Right renal pelvis (tissue), 4 donors: ENCODE measurements at regions not wholly inside any gene's neighbourhood (a gene's known extent, or its start where the extent isn't known, plus 50 kb on each side); places are given as distances from the start of the nearest gene placed in this dataset.
"Not testable (repeated sequence)": the region's sequence is repeated elsewhere in the genome, so short reads cannot be mapped to it uniquely, and the experiment has no call there.

ENCODE experiments used
- DNase-seq, 4 donors: peaks; one replicate each; pipeline ENCODE4 v3.0.0-alpha.2; 2013; ENCODE audit warnings: low read depth in 4 of 4, low spot score in 3 of 4, missing footprints in 1 of 4

DNA sequence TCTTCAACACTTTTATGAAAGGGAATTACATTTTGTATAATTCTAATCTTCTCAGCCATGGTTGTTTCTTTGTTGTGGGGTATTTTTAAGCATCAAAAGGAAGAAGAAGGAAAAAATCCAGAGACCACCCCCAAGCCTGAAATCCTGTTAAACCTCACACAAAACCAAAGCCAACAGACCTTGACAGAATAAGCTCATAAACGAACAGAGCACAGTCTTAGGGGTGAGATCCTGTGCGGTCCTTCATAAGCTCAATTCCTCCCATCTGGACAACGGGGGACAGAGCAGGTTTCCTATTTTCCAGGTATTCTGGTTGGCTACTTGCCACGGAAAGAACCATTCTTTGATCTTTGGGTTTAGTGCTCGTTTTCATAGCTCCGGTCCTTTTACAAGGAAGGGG is 151.3 kb upstream of the SULF2 start:
- DNase-seq = no peak

DNA sequence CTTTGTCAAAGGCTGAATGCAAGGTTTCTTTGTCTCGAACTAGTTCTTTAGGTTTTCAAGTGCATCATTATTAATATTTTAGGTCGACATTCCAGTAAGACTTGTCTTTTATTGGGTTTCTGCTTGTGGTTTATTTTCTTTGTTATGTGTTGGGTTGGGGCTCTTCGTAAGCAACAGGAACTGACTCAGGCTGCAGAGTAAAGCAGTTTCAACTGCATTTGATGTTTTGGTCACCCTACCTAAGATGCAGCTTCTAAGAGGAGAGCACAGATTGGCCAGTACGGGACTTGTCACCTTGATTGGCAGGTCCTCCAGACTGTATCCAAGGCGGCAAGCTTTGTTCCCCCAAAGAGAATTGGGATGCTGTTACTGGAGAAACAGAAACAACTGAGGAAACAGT is 149.5 kb upstream of the SULF2 start:
- no peak for DNase-seq

DNA sequence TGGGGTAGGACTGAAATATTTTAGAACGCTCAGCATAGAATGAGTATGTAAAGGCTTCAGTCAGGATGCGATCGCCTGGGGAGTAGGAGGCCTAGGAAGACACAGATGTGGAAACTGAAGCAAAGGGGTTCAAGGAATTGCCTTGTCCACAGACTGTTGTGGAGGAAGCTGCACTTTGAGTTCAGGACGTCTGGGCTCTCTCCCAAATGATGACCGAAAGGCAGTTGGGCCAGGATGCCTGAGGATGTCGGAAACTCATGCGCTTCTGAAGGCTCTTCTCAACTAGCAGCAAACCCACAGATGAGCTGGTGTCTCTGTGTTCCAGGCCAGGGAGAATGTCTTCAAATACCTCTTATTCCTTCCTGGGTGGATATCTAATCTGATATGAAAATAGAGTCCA is 146.2 kb upstream of the SULF2 start:
- DNase-seq = no peak

DNA sequence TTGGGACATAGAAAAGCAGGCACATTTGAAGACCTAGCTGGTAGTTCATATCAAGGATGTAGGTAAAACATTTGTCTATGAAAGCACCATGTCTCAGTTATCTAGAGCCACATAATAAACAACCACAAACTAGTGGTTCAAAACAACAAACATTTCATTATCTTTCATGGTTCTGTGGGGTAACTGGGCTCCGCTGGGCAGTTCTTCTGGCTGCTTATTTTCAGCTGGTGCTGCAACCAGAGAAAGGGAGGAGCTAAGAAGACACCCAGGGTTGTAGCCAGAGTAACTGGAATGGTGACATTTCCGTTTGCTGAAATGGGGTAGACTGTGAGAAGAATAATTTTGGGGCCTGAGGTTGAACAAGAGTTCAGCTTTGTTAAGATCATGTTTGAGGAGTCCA is 145.7 kb upstream of the SULF2 start:
- DNase-seq = no peak

DNA sequence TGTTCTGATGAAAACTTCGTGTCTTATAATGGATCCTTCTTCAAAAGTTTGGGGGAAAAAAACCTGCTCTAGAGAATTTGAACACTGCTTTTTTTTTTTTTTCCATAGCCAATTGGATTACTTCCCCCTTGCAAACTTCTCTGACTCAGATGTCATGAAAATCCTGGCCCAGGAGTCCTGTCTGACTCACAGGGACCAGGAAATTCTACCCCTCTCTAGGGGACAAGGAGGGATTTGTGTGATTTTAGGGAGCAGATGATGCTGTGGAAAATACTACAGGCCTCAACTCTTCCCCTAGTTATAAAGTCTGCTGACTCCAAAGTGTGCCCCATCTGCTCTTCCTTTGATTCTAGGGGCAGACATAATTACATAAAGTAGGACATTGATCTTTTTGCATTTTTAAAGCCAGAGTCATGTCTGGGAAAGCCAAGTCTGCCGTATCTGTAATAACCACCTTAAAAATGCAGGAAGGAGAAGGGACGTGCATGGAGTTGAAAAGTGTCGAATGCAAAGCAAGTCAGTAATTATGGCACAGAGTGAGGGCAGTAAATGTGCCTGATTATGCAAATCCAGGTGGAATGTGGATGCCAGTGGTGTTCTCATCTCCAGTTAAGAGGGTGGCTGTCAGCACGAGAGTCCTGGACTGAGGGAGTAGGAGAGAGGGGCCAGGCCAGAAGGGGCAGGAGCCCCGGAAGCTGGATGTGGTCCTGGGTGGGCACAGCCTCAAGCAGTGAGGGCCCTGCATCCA is 144.3 kb upstream of the SULF2 start:
- DNase-seq = no peak

DNA sequence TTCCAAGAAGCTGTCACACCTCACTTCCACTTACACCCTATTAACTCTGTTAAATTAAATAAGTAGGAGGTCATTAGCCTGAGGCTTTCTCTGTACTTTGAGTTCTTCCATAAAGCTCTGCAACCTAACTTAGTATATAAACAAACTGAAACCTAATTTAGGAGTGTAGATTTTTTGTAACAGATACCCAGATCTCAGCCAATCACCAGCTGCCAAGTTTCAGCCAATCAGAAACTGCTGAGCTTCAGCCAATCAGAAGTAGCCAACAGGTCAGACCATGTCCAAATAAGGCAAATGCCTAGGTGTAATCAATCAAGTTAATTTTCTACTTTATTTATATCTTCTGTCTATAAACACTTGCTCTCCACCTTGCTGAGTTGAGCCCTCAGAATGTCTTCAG is 142.7 kb upstream of the SULF2 start:
- no peak for DNase-seq

DNA sequence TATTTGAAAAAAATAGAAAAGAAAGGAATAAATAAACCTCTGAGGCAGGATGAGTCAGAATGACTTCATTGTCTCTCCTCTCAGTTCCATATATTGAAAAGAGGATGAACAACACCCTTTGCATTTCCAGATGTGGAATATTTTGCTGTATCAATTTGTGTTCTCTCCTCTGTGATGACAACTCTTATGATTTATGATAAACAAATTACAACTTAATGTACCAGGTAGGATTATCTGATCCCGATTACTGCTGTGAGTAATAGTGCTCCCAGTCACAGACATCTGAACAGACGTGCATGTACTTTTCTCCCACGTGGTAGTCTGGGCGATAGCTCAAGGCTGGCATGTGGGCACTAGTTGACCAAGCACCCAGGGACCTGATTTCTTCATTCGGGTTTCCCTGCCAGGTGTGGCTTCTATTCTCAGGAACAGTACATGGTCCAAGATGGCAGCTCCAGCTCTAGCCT is 142.1 kb upstream of the SULF2 start:
- DNase-seq = no peak

DNA sequence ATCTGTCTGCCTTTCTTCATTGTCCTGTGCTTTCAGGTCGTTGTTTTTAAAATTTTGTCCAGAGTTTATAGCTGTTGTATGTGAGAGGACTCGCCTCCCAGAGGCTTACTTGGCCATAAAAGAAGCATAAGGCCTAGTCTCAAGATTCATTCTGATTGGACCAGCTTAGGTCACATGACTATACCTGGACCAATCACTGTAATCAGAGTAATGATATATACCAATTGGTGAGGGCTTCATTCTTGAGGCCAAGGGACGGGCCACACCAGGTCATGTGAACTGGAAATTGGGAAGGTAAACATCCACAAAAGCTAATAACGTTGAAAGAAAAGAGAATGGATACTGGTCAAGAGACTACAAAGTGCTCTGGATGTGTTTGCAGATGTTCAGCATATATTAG is 141.4 kb upstream of the SULF2 start:
- DNase-seq = no peak

DNA sequence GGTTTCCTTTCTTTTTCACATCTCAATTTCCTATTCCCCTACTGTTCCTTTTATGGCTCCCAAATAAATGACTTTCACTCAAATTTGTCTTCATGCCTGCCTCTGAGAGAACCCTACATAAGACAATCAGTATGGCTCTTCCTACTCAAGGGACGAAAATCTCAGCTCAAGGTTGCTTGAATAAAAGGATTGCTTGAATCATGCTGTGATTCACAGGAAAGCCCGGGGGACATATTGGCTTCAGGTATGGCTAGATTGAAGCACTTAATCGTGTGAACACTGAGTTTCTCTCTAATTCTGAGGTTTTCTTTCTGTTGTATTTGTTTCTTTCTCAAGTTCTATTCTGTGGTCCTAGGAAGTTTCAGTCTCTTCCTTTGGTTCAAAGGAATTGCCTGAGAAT is 140.3 kb upstream of the SULF2 start:
- no peak for DNase-seq

DNA sequence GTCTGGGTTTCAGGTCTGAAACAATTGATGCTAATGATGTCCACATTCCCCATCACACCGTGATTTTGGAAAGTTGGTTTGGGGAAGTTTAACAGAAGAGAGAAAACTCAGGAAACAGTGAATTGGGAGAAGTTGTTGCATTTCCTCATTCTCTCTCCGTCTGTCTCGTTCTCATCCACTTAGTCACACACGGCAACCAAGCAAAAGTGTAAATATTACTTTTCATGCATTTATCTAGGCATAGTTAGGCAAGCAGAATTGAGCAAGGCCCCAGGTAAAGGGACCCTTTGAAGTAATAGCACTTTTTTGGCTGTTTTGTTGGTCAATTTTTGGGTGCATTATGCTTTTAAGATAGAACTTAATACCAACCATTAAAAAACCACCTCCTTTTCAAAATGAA is 137.0 kb upstream of the SULF2 start:
- DNase-seq = no peak

DNA sequence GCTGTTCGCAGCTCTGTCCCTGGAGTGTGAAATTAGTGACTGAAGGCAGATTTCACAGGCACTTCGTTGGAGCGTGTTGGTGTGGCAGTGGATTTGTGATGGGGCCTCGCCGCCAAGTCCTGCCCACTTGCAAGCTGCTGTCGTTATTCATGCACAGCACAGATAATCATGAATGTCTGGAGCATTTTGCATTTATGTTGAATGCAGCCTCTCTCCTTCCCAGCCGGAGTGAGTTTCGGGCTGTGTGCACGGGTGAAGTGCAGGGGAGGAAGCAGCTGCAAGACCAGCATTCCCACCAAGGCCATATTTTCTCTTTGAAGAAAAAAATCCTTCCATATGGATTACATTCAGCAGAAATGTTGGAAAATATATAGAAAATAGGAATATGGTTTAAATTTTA is 136.5 kb upstream of the SULF2 start:
- DNase-seq = not testable (repeated sequence)

DNA sequence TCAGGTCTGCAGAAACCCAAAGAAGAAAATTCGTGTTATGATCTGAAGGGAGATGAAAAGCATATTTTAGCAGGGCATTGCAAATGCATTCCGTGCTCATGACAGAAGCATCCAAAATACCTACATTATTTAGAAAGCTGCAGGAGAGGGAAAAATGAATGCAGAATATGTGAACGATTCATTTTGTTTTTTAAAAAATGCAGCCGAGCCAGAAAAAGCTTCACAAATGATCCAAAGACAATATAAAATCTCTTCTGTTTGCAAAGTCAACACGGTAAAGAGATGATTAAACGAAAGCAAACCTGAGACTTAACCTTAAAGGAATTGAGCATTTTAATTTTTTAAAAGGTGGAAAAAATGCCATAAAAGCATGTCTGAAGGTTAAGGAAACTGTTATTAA is 136.1 kb upstream of the SULF2 start:
- no peak for DNase-seq

DNA sequence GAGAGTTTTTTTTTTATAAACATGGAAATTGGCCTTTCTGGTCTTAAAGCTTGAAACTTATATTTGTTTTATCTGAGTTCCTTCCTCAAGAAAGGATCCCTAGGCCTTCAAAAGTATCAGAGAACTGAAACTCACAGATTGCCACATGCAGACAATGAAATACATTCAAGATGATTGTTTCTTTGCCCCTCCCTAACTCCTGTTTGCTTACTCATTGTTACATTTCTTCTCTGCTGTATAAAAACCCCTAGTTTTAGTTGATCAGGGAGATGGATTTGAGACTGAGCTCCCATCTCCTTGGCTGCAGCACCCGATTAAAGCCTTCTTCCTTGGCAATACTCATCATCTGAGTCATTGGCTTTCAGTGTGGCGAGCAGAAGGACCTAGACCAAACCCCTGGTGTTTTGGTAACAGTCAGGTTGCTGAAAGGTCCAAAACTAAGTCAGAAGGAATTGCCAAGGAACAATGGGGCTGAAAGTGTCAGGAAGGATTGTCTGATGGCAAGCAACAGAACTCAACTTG is 132.3 kb upstream of the SULF2 start:
- no peak for DNase-seq

DNA sequence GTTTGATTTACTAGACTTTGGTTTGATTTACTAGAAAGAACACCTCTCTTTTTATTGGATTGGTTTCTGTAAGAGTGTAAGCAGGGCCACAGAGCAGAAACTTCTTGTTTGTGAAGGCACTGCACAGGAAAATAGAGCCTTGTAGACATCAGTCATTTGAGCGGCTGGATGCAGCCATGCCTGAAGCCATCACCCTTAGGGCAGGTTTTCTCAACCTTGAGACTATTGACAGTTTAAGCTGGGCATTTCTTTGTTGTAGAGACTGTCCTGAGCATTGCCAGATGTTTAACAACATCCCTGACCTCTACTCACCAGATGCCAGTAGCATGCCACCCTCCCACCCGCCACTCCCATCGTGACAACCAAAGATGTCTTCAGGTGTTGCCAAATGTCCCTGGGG is 130.2 kb upstream of the SULF2 start:
- DNase-seq = no peak

DNA sequence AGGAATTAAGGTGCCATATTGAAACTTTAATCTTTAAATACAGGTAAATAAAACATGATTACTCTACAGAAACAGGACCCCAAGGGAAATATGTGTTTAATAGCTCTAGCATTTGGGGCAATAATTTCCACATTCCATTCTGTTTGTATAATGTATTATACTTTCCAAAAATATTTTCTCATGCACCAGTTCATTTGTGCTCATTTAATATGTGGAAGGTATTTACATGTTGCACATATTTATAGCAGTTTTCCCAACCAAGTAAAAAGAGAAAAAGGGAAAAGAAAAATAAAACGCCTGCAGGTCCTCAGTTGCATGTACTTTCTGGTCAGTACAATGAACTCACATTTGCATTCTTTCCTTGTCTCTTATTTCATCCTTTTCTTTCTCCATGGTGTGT is 129.5 kb upstream of the SULF2 start:
- no peak for DNase-seq

DNA sequence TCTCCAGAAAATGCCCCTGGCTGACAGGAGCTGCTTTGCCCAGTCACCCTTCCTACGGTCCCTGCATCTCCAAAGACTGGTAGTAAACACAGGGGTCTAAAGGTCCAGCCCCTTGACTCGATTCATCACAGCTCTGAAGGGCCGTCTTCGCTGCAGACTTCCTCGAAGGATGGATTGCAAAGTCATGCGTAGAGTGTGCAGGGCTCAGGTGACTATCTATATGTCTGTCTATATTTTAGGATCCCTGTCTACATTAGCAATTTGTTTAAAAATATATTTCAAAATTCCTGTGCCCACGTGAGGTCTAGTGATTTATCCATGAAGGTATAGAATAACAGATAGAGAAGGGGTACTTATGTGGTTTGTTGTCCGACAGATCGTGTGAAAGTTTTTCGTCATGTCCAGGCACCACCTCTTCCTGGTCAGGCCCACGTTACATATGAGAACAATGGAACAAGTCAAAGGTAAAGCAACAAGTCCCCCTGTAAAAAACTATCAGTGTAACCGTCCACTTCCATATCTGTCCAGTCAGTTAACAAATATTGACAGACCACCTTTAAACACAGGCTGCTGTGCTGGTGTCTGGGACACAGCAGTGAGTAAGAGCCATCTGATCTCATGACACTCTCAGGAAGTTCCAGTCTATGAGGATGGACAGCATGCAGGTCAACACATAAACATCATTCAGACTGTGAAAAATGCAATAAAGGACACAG is 127.7 kb upstream of the SULF2 start:
- not testable (repeated sequence) for DNase-seq

DNA sequence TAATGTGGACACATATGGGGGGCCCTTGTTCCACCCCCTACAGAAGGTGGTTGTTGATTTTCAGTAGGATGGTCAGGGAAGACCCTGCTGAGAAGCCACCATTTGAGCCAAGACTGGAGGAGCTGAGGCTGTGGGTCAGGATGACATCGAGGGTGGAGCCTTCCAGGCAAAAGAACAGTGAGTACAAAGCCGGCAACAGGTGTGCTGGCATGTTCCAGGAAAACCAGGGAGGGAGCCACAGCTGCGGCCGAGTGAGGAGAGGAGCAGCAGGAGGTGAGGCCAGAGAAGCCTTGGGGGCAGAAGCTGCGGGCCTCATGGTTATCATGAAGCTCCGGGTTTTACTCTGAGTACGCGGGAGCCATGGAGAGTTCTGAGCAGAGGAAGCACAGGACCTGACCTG is 126.9 kb upstream of the SULF2 start:
- not testable (repeated sequence) for DNase-seq

DNA sequence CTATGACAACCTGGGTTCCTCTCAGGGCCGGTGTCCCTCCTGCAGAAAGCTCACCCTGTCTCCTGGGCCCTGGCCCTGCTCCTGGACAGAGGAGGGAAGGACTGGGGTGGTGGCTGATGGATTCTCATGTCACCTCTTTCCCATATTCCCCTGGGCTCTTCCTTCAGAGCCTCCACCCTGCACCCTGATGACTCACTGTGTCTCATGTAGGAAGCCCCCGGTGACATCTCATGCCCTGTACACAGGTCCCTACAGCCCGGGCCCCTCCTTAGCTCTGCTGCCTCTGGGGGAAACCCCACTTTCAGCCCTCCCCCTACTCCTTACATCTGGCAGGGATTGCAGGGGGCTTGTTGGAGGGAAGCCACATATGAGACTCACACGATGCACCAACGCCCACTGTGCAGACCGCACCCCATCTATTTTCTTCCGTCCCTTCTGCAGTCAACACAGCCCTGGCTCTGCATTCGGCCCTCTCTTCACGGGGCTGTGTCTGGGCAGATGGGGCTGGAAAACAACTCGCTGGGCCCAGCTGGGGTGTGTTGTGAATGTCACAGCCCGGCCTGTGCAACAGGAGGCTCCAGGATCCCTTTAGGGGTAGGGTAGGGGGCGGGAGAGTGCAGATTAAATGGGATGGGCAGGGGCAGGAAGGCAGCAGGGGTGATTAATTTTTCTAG is 124.6 kb upstream of the SULF2 start:
- DNase-seq = not testable (repeated sequence)

DNA sequence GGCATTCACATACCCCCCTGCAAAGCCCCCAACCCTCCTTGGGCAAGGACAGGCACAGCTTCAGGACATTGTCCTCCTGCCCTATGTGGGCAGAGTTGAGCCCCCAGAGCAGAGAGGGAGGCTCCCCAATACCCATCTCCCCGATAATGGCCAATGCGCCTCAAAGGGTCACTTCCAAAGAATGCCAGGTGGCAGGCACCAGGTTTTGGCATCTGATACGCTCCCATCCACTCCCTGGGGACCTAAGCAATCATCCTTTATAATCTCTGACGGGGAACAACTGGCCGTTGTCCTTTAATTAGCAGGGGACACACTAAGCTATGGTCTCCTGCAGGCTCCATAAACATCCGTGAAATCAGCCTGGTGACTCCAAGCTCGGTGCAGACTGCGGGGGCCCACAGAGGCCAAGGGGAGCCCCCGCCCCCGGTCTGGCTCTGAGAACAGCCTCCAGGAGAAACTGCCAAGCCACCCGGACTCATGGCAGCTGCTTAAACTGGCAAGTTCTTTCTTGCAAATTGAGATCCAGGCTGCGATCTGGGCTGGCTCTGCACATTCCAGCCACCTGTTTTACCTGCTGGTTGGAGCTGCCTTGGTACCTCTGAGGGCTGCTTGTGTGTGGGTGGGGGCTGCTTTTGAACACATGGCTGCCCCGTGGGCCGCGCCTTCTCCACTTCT is 123.2 kb upstream of the SULF2 start:
- DNase-seq = not testable (repeated sequence)

DNA sequence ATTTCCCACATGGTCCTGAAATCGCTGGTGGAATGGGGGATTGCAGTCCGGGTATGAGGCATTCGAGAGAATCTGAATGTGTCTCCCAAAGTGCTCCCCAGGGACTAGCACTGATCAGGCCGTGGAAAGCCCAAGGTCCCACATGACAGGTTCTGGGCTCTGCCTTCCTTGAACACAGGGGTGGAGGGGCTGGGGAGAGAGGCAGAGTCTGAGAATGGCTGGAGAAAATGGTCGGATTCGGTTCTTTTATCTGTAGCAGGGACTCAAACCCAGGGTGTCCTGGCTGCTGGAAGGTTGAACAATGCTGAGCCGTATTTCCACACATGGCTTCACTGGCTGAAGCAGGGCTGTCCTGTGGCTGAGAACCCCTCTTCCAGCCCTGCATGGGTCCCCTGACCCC is 122.7 kb upstream of the SULF2 start:
- not testable (repeated sequence) for DNase-seq
